Nephron progenitor cell (in vitro differentiated cells): ENCODE measurements at regions not wholly inside any gene's neighbourhood (a gene's known extent, or its start where the extent isn't known, plus 50 kb on each side); places are given as distances from the start of the nearest gene placed in this dataset.

Experiments
- DNase-seq: peaks from one replicate; pipeline ENCODE4 v3.0.0; 2021
- H3K27ac Mint-ChIP-seq: 2 replicates; pipeline ENCODE4 v1.8.0; 2021; ENCODE audit warnings: mild to moderate bottlenecking, moderate library complexity, mixed read lengths
- H3K27me3 Mint-ChIP-seq: 2 replicates; pipeline ENCODE4 v1.8.0; 2021; ENCODE audit warnings: mild to moderate bottlenecking, low read depth, mixed read lengths; ENCODE audit not compliant: poor library complexity
- H3K36me3 Mint-ChIP-seq: 2 replicates; pipeline ENCODE4 v1.8.0; 2021; ENCODE audit warnings: low read depth, mixed read lengths
- H3K4me1 Mint-ChIP-seq: 2 replicates; pipeline ENCODE4 v1.8.0; 2021; ENCODE audit warnings: mixed read lengths
- H3K4me3 Mint-ChIP-seq: 2 replicates; pipeline ENCODE4 v1.8.0; 2021; ENCODE audit warnings: mild to moderate bottlenecking, moderate library complexity, mixed read lengths
- H3K9me3 Mint-ChIP-seq: 2 replicates; pipeline ENCODE4 v1.8.0; 2021; ENCODE audit warnings: mild to moderate bottlenecking, moderate library complexity, mixed read lengths
- CTCF ChIP-seq: fragments of 200-600 bp; sonication (generic); IDR thresholded peaks from 2 replicates; pipeline ENCODE4 v1.5.0; 2021; ENCODE audit warnings: antibody characterized with exemption

DNA sequence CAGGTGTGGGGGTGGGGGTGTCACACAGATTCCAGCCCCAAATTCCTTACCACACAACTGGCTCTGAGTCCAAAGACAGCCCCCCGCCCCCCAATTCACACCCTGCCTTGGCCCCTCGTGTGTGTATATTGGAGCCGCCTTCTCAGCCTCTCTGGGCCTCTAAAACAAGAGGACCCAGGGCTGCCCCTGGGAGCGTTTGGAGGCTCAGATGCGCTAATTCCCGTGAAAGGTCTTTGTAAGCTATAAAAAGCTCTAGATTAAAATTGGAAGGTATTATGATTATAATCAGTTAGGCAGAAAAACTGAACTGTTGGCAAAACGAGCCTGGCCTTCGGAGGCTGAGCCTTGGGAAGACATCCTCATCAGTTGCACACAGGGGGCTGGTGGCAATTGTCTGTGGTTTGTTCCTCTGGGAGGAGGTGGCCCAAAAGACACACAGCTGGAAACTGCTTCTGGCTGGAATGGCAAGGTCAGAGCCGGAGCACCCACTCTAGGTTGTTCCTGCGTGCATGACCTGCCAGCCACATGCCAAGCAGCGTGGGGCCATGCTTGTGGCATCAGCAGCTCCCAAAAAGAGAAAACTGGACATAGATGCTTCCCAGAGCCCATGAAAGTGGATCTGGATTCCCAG, 118.5 kb downstream of the PHETA1 start:
- Mint-ChIP-seq H3K36me3 (no peaks in the 10 kb centered on the region), H3K27me3 (peaks cover 20% of the 10 kb centered on the region)
- no peak for DNase-seq

DNA sequence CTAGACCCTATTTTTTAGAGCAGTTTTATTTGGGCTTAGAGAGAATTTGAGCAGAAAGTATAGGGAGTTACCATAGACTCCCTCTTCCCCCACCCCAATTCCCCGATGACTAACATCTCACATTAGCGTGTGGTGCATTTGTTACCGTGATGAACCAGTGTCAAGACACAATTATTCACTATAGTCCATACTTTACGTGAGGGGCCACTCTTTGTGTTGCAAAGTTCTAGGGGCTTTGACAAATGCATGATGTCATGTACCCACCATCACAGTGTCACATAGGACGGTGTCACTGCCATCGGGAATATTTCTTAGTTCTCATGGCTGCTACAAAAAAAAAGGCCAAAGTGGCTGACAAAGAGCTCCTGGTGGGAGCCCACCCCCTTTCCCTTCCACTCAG, 119.1 kb downstream of the PHETA1 start:
- peaks cover 13% of the 10 kb centered on the region for H3K9me3 Mint-ChIP-seq
- peaks cover 19% of the 10 kb centered on the region for H3K27me3 Mint-ChIP-seq
- no peak overlapping the region for H3K27ac Mint-ChIP-seq
- H3K36me3 Mint-ChIP-seq, result no peaks in the 10 kb centered on the region
- no peak for DNase-seq
- TF ChIP-seq CTCF, result no peak
- H3K4me3 Mint-ChIP-seq, result no peak overlapping the region
- no peaks in the 10 kb centered on the region for H3K4me1 Mint-ChIP-seq

More for the DNA sequence above, 118.5 kb downstream of the PHETA1 start:
- Mint-ChIP-seq H3K27ac (no peak overlapping the region), H3K4me3 (no peak overlapping the region), H3K4me1 (no peaks in the 10 kb centered on the region), H3K9me3 (peaks cover 9% of the 10 kb centered on the region)
- no peak for TF ChIP-seq CTCF

GRCh38 chr12:111249018-111249370, 119.9 kb downstream of the PHETA1 start:
- TF ChIP-seq CTCF, result no peak
- Mint-ChIP-seq H3K27me3 (peaks cover 18% of the 10 kb centered on the region), H3K4me1 (no peaks in the 10 kb centered on the region), H3K27ac (no peak overlapping the region), H3K9me3 (peaks cover 19% of the 10 kb centered on the region), H3K36me3 (no peaks in the 10 kb centered on the region), H3K4me3 (no peak overlapping the region)
- no peak for DNase-seq

- H3K27ac Mint-ChIP-seq, result no peak overlapping the region
- DNase-seq, result no peak
- H3K36me3 Mint-ChIP-seq, result no peaks in the 10 kb centered on the region
- peaks cover 19% of the 10 kb centered on the region for H3K9me3 Mint-ChIP-seq
- TF ChIP-seq CTCF, result no peak
- peaks cover 14% of the 10 kb centered on the region for H3K27me3 Mint-ChIP-seq
- H3K4me1 Mint-ChIP-seq, result no peaks in the 10 kb centered on the region
- no peak overlapping the region for H3K4me3 Mint-ChIP-seq
Observed at GRCh38 chr12:111248236-111249017, 120.5 kb downstream of the PHETA1 start.

- Mint-ChIP-seq H3K27me3 (peaks cover 14% of the 10 kb centered on the region), H3K4me1 (no peaks in the 10 kb centered on the region), H3K36me3 (no peaks in the 10 kb centered on the region), H3K9me3 (peaks cover 19% of the 10 kb centered on the region), H3K27ac (peak overlapping the region; percentile 39), H3K4me3 (no peak overlapping the region)
- no peak for TF ChIP-seq CTCF
- no peak for DNase-seq
Observed at GRCh38 chr12:111247083-111247783, 121.7 kb downstream of the PHETA1 start.
